ENCODE measurements at regions not wholly inside any gene's neighbourhood (a gene's known extent, or its start where the extent isn't known, plus 50 kb on each side); places are given as distances from the start of the nearest gene placed in this dataset.

GRCh38 chr10:131516285-131516684, 204.8 kb upstream of the TCERG1L start:
- no peak overlapping the region for H3K4me3 ChIP-seq (ENCODE audit: low read depth, low read length)
- H3K27me3 ChIP-seq (ENCODE audit: control insufficient read depth, insufficient read depth, low read length), result no peaks in the 10 kb centered on the region
- no peak for DNase-seq (ENCODE audit: low read depth)
- H3K36me3 ChIP-seq (ENCODE audit: control insufficient read depth, insufficient read depth, low read length), result no peaks in the 10 kb centered on the region
- TF ChIP-seq, protein P1, sequence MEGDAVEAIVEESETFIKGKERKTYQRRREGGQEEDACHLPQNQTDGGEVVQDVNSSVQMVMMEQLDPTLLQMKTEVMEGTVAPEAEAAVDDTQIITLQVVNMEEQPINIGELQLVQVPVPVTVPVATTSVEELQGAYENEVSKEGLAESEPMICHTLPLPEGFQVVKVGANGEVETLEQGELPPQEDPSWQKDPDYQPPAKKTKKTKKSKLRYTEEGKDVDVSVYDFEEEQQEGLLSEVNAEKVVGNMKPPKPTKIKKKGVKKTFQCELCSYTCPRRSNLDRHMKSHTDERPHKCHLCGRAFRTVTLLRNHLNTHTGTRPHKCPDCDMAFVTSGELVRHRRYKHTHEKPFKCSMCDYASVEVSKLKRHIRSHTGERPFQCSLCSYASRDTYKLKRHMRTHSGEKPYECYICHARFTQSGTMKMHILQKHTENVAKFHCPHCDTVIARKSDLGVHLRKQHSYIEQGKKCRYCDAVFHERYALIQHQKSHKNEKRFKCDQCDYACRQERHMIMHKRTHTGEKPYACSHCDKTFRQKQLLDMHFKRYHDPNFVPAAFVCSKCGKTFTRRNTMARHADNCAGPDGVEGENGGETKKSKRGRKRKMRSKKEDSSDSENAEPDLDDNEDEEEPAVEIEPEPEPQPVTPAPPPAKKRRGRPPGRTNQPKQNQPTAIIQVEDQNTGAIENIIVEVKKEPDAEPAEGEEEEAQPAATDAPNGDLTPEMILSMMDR (IDR thresholded peaks at IDR 0.05; ENCODE audit: insufficient read depth, low read length, poor library complexity, severe bottlenecking), result no peak

- TF ChIP-seq, protein P1 (IDR thresholded peaks at IDR 0.05; ENCODE audit: insufficient read depth, low read length, poor library complexity, severe bottlenecking), result no peak
- no peak for DNase-seq (ENCODE audit: low read depth)
- H3K27me3 ChIP-seq (ENCODE audit: control insufficient read depth, insufficient read depth, low read length), result no peaks in the 10 kb centered on the region
- no peaks in the 10 kb centered on the region for H3K36me3 ChIP-seq (ENCODE audit: control insufficient read depth, insufficient read depth, low read length)
- no peak overlapping the region for H3K4me3 ChIP-seq (ENCODE audit: low read depth, low read length)
These were observed 206.3 kb upstream of the TCERG1L start for GRCh38 chr10:131517781-131518180.

DNA sequence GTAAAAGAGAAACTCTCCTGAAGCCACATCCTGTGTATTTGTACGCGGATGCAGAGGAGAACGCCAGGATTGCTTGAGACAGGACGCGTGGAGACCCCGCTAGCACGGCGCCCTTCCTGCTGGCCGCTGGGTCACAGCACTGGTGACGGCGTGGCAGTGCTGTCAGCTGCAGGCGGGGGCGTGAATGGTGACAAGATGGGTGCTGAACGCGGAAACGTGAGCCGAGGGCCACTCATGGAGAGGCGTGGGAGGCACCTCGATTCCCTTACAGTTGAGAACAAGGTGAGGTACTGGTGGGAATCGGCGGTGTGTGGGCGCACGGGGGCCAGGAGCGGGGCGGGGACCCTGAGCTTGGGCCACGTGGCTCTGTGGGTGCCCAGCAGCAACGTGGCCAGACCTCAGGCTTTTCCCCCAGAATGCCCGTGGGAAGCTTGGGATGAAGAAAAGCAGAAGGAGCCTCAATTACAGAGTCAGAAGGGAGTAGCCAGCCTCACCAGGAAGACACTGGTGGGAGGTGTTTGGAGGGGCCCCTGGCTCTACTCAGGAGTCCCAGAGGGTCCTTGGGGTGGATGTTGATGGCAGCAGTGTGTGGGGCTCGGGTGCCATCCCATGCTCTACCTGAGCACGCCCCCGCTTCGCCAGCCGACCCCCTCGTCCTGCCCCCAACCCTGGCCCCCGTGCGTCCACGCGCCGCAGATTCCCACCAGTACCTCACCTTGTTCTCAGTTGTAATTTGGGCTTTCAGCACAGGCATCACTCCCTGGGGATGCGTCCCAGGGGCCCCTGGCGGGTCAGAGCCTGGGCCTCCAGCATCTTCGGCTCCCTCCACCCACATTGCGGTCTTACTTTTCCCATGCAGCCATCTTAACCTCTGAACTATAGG, 208.4 kb upstream of the TCERG1L start:
- TF ChIP-seq, protein P1 (IDR thresholded peaks at IDR 0.05; ENCODE audit: insufficient read depth, low read length, poor library complexity, severe bottlenecking), result no peak
- DNase-seq (ENCODE audit: low read depth), result no peak
- Histone ChIP-seq H3K4me3 (ENCODE audit: low read depth, low read length) (no peak overlapping the region), H3K27me3 (ENCODE audit: control insufficient read depth, insufficient read depth, low read length) (no peaks in the 10 kb centered on the region), H3K36me3 (ENCODE audit: control insufficient read depth, insufficient read depth, low read length) (no peaks in the 10 kb centered on the region)

- TF ChIP-seq, protein P1 (IDR thresholded peaks at IDR 0.05; ENCODE audit: insufficient read depth, low read length, poor library complexity, severe bottlenecking), result no peak
- no peak overlapping the region for H3K4me3 ChIP-seq (ENCODE audit: low read depth, low read length)
- DNase-seq (ENCODE audit: low read depth), result no peak
- H3K36me3 ChIP-seq (ENCODE audit: control insufficient read depth, insufficient read depth, low read length), result no peaks in the 10 kb centered on the region
- no peaks in the 10 kb centered on the region for H3K27me3 ChIP-seq (ENCODE audit: control insufficient read depth, insufficient read depth, low read length)
These were observed 220.0 kb upstream of the TCERG1L start for GRCh38 chr10:131531265-131532190.

DNA sequence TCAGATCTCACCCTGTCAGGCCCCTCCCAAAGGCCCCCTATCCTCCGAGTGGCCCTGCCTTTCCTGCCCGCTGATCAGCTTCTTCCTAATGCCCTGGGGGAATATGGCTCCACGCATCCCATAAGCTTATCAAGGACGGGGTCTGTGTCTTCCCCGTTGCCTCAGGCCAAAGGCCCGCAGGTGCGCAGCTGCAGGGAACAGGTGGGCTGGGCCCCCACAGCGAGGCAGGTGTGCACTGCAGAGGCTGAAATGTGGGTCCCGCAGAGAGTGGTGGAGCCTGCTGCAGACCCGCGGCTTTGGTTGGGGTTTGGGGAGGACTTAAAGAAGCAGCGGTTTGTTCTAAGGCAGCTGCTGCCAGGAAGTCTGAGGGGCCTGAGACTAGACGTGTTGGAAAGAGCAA, 220.8 kb upstream of the TCERG1L start:
- H3K4me3 ChIP-seq (ENCODE audit: low read depth, low read length), result no peak overlapping the region
- no peaks in the 10 kb centered on the region for H3K27me3 ChIP-seq (ENCODE audit: control insufficient read depth, insufficient read depth, low read length)
- TF ChIP-seq, protein P1 (IDR thresholded peaks at IDR 0.05; ENCODE audit: insufficient read depth, low read length, poor library complexity, severe bottlenecking), result no peak
- no peaks in the 10 kb centered on the region for H3K36me3 ChIP-seq (ENCODE audit: control insufficient read depth, insufficient read depth, low read length)
- DNase-seq (ENCODE audit: low read depth), result no peak

Measured in kidney epithelial cell (primary cell).